ENCODE measurements at regions not wholly inside any gene's neighbourhood (a gene's known extent, or its start where the extent isn't known, plus 50 kb on each side); places are given as distances from the start of the nearest gene placed in this dataset.
"Not testable (repeated sequence)": the region's sequence is repeated elsewhere in the genome, so short reads cannot be mapped to it uniquely, and the experiment has no call there.

DNA sequence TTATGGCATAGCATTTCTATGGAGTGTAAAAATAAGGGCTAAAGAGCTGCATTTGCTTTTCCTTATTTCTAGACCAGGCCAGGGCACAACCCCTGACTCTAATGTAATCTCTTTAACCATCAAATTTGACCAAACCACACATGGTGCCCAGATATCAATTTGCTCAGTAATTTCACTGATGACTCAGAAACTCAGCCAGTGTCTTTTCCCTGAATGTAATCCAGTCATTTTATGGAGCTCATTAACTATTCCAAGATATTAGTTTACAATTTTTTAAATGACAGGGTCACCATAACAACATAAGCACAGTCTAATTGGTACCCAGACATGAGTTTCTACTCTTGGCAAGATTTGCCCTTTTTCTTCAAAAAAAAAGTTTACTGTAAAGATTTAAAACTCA is 270.8 kb upstream of the AGAP1 start:
- no peak for DNase-seq

DNA sequence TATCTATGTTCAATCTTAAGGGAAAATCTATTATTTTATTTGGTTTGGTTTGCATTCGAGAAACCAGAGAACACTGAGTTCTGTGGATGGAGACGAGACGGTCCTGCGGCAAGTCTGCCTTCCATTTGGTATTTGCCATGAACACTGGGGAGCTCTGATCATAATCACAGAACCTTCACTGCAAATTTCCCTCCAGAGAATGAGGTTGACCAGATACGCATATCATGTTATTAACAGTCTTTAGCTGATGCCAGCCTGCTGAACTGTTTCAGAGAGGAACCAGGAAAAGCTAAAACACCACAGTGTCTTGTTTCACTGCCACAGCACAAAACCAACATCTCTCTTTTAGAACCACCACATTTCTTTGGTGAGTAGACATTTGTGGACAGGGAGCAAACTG is 269.4 kb upstream of the AGAP1 start:
- DNase-seq, result no peak

DNA sequence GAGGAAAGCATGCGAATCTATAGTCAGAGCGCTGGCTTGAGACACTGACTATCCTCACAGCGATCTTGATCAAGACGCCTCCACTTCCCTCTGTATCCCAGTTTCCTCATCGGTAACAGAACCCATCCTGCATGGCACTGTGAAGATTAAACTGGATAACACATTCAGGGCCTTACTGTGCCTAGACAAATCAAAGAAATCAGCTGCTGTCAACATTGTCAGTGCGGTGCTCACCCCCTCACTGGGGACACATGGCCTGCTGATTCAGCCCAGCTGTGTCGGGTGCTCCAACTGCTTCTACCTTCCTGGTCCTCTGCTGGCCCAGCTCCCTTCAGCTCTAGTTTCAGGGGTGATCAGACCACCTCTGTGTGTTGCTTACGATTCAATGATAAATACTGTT is 268.6 kb upstream of the AGAP1 start:
- DNase-seq, result no peak

DNA sequence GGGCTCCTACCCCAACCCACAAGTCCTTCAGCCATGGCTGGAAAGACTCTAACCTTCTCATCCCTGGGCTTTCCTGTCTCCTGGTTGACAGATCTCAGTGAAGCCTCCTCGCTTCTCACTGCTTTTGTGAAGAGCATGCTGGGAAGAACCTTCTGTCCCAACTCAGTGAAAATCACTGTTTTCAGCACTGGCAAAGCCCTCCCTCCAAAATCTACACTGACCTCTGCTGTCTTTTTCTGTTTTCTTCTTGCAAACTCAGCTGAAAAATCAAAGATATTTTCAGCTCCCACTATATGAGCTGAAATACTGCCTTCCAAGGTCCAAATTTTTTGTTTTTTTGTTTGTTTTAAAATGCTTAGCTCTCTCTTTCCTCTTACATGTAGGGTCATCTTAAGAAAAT is 266.3 kb upstream of the AGAP1 start:
- DNase-seq, result no peak

DNA sequence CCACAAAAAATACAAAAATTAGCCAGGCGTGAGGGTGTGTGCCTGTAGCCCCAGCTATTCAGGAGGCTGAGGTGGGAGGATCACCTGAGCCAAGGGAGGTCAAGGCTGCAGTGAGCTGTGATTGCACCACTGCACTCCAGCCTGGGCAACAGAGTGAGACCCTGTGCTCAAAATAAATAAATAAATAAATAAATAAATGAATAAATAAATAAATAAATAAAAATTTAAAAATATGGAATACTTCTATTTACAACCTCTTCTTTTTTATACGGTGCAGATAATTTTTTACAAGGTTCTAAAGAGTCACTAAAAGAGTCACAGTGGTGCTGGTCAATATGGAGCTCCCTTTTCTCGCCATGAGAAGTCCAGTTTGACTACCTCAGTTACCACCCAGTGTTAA is 265.4 kb upstream of the AGAP1 start:
- not testable (repeated sequence) for DNase-seq

DNA sequence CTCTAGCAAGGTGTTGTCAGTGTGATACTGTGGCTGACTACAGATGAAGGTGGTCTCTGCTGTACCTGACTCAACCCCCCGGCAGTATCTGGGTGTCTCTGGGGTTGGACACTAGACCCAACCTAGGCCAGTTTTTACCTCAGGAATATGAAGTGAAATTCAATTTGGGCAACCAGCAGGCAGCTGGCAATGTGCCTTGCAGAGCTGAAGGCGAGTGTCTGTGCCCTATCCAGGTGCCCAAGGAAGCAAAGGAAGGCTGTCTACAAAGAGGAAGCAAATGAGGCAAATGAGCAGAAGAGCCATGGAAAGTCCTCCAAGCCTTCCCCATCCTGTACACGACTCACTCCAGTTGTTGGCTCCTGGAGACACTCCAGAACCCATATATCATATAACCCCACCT is 264.6 kb upstream of the AGAP1 start:
- DNase-seq, result no peak

DNA sequence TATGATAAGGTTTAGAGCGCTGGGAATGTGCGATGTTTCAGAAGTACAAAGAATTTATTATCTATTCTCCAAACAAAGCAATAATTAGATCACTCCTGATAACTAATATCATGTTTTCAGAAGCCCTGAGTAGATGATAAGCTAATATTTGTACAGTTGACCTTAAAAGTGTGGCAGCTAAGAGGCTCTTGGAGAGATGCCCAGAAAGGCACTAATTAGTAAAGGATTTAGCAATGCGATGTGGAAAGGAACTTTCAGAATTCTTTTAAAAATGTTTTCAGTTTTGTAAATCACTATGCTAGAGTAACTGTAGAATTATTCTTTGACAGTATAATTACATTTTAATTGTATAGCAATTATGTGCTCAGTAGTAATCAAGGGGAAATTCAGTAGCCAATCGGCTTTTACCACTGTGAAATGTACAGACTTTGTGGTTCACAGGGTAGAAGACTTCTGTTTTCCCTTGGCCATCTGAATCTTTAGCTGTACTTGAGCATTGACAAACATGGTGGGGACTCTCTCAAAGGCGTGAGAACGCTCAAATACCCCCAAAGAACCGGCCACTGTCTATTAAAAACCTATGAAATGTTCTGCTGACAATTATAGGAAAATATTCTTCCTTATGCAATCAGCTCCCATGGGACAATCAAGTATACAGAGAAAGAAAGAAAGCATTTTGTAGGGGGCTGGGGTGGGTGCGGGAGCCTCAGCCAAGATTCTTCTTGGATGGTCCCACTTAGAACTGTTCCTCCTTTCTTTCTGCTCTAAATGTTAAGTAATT is 262.8 kb upstream of the AGAP1 start:
- DNase-seq, result no peak

DNA sequence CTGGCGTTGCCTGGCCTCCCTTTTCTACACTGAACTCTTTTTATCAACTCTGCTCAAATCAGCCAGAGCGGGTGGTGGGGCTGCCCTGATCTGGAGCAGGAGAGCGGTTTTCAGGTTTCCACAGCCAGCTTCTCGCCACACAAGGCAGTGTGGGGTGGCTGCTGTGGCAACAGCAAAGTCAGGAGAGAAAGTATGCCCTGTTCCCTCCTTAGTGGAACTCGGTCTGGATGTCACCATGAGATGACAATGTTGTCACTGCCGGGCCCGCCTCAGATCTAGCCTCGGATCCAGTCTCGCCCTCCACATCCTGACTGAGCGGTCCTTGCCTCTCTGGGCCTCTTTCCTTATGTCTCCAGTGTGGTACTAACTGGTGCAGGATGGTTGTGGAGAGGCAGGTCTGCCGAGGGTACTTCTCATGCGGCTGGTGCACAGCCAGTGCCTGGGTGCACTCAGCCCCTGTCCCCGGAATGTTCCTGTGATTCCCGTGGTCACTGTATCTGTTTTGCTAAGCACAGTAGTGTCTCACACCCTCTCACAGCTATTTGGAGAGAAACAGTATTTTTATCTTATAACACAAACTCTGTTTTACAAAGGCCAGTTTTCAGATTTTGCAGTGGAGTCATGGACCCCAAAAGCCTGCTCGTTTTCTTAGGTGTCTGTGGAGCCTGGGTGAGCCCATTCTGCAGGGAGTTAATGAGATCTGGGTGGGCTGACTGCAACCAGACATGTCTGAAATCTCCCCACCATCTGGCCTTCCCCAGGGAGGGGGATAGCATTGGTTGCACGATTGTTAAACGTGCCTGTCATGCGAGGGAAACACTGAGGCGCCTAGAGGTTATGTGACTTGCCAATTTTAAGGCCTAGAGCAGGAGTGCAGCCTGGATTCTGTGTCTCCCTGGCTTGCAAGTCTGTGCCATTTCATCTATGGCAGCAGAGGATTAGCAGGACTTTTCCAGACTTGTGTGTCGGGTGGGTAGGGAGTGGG is 261.1 kb upstream of the AGAP1 start:
- no peak for DNase-seq

DNA sequence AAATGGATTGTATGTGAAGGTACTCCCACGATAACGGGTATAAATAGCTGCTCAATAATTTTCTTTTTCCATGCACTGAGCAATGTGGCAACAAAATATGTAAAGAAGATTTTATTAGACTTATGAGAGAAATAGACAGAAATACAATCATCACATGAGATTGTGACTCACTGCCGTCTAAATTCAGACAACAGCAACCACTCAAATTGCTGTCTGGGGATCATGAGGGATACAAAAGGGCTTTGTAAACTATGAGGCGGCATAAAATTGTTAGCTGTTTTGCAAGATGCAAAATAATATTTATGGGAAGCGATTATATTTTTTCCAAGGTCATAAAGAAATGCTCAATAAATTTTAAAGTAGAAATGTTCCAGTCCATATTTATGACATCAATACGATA is 259.1 kb upstream of the AGAP1 start:
- DNase-seq, result no peak

DNA sequence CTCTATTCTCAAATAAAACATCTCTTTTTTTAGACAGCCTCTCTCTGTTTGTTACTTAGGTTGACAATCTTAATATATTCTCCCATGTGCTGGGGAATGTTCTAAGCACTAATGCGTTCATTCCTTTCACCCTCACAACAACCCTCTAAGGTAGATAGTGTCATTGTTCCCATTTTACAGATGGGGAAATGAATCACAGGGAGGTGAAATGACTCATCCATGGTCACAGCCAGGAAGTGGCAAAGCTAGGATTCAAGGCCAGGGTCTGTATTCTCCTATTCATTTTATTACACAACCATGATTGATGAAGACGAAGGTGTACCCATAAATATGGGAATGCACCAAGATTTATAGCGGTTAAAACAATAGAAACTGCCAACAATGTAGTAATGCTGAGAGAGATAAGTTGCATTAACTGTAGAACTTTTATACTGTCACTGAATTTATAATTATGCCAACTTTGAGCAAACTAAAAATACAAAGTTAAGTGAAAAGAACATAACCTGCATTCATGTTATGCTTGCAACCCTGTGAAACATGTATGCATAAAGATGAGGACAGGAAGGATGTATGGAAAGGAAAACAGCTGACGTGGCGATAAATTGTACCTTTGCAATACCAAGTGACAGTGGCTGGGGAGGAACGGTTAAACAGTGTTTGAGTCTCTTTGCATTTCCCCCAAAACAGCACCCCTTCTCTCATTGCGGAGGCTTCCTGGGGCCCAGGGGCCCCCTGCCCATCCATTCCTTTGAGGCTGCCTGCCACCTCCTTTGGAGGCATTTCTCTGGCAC is 257.7 kb upstream of the AGAP1 start:
- no peak for DNase-seq

DNA sequence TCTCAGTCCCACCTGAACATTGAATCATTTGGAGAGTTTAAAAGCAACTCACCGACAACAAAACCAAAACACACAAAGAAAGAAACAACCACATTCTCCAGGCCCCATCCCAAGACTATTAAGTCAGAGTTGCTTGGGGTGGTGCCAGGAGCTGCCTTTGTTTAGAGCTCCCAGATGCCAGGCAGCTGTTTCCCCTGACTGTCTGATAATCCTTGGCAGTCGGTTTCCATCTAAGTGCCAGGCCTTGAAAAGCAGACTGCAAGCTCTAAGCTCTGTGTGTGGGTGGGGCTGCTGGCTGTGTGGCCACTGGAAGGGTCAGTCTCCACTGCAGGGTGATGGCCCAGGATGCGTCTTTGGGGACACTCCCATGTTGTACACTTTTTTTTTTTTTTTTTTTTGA is 255.3 kb upstream of the AGAP1 start:
- no peak for DNase-seq

DNA sequence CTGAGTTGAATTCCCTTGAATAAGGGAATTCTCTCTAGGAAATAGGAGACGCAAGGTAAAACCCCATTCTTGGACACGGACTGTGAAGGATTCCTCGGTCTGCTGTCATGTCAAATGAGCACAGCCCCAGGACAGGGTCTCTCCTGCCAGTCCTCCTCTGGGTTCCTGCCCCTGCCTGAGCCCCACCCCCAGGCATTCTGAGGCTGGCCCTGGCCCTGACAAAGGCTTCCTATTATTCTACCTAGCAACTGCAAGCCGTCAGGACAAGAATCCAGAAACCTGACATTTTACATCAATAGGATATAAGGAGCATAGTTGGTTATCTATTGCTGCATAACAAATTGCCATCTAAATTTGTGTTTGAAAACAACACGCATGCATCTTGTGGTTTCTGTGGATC is 253.3 kb upstream of the AGAP1 start:
- no peak for DNase-seq

DNA sequence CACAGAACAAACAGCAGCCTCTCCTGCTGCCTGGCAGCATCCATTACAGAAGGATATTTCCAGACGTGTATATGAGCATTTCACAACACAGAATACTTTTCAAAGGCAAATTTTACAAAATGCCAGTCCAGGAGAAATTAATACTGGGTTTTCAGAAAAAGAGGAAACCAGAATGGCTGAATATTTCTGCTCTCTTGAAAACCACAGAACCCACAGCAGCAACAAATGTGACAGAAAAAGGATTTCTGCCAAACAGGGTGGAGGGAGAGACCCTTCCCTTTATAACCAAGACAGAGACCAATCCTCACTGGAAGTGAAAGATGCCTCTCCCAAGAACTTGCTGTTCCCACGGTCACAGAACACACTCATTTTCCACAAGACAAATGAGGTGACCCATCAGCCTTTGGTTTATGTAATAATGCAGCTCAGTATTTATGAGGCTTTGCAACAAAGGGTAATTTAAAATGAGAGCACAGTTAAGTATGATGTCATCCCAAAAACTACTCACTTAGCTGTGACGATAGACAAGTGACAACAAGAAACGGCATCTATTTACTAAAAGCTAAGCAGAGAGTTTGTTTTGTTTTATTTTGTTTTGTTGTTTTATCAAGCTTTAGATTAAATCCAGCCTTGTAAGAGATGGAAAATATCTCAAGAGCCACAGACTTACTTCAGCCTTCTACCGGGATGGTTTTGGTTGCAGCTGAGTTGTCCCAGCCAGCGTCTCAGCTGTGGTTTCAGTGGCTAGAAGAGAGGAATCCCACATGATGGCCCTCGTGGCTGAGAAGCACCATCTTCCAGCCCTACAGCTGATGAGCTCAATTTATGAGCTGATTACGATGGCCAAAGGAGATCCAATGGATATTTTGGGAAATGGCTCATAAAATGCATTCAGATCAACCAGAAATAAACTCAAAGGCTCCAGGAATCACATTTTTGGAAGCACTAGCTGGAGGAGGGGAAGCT is 249.3 kb upstream of the AGAP1 start:
- no peak for DNase-seq

DNA sequence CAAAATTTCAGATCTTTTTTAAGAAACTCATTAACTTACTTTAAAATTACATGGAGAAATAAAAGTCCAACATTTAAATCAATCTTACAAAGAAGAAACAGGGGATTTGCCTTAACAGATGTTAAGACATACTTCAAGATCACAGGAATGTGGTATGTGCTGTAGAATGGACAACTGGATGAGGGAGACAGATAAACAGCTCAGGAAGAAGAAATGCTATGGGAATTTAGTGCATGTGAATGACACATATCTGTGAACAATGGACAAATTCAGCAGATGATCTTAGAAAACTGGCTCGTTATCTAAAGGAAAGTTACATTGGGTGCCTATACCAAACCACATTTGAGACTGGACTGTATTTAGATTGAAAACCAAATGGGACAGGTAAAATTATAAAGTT is 246.8 kb upstream of the AGAP1 start:
- no peak for DNase-seq

DNA sequence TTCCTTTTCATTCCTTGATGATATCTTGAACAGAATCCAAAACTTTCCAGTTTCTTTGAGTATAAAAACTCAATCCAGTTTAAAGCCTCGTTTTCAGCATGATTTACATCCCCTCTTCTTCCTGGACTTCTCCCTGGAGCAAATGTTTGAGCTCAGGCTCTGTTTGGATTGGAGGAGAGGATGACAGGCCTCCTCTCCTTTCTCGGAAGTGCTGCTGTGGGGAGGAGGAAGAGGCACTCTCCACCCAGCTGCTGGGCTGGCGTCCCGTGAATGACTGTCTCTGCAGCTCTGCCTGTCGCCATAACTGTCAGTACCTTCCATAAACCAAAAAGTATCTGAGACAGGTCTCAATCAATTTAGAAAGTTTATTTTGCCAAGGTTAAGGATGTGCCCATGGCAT is 238.2 kb upstream of the AGAP1 start:
- no peak for DNase-seq

DNA sequence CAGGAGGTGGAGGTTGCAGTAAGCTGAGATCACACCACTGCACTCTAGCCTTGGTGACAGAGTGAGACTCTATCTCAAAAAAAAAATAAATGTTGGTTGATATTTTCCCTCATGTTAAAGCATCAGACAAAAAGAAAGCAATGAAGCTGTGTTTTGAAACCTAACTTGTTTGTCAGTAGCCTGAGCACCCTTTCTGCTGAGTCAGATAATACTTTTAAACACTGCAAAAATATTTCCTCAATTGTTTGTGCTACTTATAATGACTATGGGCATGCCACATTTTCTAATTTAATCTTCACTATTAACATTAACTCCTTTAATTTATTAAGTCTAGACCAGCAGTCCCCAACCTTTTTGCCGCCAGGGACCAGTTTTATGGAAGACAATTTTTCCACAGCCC is 236.3 kb upstream of the AGAP1 start:
- DNase-seq, result no peak

DNA sequence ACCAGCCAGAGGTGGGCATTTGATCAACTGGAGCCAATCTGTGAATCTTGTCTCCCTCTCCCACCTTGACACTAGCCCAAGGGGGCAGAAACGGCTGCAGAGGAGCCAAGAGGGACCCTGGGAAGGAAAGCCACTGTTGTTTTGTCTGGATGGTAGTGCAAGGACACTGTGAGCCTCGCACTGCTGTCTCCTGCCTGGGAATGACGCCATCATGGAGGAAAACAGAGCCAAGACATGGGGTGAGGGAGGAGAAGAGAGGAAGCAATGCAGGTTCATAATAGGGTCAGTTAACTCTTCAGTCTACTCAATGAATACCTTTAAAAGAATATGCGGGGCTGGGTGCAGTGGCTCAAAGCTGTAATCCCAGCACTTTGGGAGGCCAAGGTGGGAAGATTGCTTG is 231.1 kb upstream of the AGAP1 start:
- no peak for DNase-seq

DNA sequence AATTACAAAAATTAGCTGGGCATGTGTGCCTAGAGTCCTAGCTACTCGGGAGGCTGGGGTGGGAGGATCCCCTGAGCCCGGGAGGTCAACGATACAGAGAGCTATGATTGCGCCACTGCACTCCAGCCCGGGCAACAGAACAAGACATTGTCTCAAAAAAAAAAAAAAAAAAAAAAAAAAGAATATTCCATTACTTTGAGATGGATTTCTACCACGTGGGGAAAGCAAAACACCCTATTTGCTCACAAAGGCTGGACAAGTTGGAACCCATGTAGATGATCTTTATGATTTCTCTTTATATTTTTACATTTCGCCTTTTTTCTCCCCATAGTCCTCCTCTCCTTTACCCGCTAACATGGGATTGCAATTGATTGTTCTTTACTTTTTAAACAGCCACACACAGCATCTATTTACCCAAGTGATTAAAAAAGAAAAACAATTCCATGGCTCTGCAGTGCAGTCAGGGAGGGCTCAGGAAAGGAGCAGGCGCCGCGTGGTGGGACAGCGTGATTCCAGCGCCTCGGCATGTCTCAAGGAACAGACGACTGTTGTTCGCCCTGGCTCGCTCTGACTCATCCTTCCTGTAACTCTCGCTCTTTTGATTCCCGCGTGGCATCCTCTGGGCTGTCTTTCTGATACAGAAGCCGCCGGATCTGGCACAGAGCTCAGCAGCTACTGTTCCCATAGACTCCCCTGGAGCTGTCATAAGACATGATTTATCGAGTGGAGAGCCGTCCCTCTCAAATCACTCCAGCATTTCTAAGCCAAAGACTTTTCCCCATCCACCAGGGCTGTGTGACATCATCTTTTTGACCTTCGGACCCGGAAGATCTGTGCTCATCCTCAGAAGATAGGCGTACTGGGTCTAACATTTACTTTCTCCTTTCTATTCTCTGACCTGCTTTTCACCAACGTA is 230.4 kb upstream of the AGAP1 start:
- no peak for DNase-seq

DNA sequence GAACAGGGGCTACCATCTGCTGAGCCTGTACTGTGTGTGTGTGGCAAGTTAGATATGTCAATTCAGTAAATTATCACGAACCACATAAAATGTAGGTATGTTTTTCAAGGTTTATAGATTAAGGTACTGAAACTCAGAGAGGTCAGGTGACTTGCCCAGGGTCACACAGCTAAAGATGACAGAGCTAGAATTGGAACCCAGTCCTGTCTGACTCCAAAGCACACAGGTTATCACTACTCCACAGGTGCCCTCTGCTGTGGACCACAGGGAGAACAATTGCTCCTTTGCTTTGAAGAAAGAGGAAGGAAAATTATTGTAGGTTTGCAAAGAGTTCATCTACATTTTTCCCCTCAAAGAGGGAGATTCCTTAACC is 229.7 kb upstream of the AGAP1 start:
- no peak for DNase-seq

DNA sequence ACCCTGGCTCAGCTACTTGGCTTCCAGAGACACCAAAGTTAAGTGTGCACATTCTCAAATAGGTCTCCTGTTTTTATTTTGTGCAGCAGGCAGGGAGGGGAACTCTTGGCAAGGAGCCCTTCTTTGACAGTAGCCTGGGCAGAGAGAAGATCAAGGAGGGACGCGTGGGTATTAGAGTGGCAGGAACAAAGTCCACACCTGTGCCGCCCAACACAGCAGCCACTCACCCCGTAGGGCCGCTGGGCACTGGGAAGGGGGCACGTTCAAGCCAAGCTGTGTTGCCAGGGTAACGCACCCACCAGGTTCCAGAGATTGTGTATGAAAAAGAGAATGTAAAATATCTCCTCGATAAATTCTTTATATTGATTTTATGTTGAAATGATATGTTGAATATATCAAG is 229.3 kb upstream of the AGAP1 start:
- no peak for DNase-seq

DNA sequence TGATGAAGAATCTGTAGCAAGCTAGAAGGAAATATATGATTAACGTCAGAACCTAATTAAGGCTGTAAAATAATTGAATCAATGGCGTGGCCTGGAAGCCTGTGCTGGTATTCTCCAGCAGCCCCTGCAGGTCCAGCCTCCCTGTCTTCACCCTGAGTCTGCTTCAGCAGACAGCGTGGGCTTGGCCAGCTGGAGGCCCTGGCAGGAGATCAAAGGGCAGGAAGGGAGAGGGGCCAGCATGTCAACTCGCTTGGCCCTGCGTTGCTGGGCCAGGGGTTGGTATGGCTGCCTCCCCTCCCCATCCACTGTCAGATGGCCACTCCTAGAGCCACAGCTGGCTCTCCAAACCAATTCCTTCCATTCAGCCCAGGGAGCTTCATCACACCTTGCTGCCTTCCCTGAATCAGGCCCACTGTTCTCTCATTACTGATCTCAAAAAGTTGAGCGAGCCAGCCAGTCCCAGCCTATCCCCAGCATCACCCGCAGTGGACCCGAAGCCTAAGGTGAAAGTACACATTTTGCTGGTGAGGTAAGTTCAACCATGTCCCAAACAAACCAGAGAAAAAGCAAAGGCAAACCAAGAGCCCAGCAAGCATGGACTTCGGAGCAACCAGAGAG is 228.4 kb upstream of the AGAP1 start:
- no peak for DNase-seq
